ENCODE measurements at regions not wholly inside any gene's neighbourhood (a gene's known extent, or its start where the extent isn't known, plus 50 kb on each side); places are given as distances from the start of the nearest gene placed in this dataset.

DNA sequence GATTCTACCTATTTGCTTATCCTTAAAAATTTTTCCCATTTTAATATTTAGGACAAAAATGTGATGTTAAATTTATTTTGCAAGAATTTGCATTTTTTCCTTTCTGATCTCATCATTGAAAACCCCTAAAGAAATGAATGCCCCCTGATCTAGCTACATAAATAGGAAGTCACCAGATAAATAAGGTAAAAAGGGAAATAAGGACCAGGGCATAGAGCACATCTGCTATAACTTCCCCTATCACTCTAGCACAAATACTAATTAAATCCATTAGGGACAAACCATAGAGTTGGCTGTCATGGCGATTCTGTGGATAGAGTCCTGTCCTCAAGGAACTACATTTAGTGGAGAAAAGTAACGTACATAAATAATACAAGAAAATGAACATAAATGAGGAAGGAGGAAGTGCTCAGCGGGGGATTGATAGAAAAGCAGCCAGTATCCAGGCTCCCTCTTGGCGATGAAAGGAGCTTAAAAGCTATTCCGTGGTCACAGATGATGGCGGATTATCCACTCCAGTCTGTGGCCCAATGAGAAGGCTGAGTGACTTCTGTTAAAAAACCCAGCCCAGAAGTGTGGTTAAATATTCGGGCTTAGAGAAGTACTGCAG is 76.9 kb upstream of the RPL34 start:
- H3K36me3 ChIP-seq (ENCODE audit: control insufficient read depth, insufficient read depth, low read length): no peaks in the 10 kb centered on the region
- WGBS, 2 experiments (ENCODE audit: insufficient coverage in 2 of 2): 95 to 99% methylated on average over 5 to 6 of the region's 7 CpGs
- peaks cover 4% of the 10 kb centered on the region for H3K9me3 ChIP-seq (ENCODE audit: control insufficient read depth, low read length)

GRCh38 chr4:108540536-108540935 is 79.8 kb upstream of the RPL34 start:
- no peaks in the 10 kb centered on the region for H3K9me3 ChIP-seq (ENCODE audit: control insufficient read depth, low read length)
- H3K36me3 ChIP-seq (ENCODE audit: control insufficient read depth, insufficient read depth, low read length): no peaks in the 10 kb centered on the region
- no peak overlapping the region for H3K4me3 ChIP-seq (ENCODE audit: extremely low read depth, insufficient read depth, low read length, poor library complexity, severe bottlenecking)
- no peaks in the 10 kb centered on the region for H3K4me1 ChIP-seq (ENCODE audit: control insufficient read depth, insufficient read depth, low read length, poor library complexity, severe bottlenecking)
- 83% methylated on average over 1 of the region's 2 CpGs; no CpG with 5 or more reads in 1 of the 2 experiments for WGBS, 2 experiments (ENCODE audit: insufficient coverage in 2 of 2)
- H3K27ac ChIP-seq (ENCODE audit: low read depth, low read length, severe bottlenecking): no peak overlapping the region

More for the DNA sequence above, 76.9 kb upstream of the RPL34 start:
- Histone ChIP-seq H3K4me1 (ENCODE audit: control insufficient read depth, insufficient read depth, low read length, poor library complexity, severe bottlenecking) (no peaks in the 10 kb centered on the region), H3K27ac (ENCODE audit: low read depth, low read length, severe bottlenecking) (no peak overlapping the region), H3K4me3 (ENCODE audit: extremely low read depth, insufficient read depth, low read length, poor library complexity, severe bottlenecking) (no peak overlapping the region)

- Histone ChIP-seq H3K27ac (ENCODE audit: low read depth, low read length, severe bottlenecking) (no peak overlapping the region), H3K36me3 (ENCODE audit: control insufficient read depth, insufficient read depth, low read length) (no peaks in the 10 kb centered on the region), H3K4me1 (ENCODE audit: control insufficient read depth, insufficient read depth, low read length, poor library complexity, severe bottlenecking) (peaks cover 3% of the 10 kb centered on the region), H3K4me3 (ENCODE audit: extremely low read depth, insufficient read depth, low read length, poor library complexity, severe bottlenecking) (no peak overlapping the region), H3K9me3 (ENCODE audit: control insufficient read depth, low read length) (no peaks in the 10 kb centered on the region)
- 94 to 100% methylated on average over 2 of the region's 2 CpGs for WGBS, 2 experiments (ENCODE audit: insufficient coverage in 2 of 2)
These were observed 83.8 kb upstream of the RPL34 start for GRCh38 chr4:108536577-108536976.

DNA sequence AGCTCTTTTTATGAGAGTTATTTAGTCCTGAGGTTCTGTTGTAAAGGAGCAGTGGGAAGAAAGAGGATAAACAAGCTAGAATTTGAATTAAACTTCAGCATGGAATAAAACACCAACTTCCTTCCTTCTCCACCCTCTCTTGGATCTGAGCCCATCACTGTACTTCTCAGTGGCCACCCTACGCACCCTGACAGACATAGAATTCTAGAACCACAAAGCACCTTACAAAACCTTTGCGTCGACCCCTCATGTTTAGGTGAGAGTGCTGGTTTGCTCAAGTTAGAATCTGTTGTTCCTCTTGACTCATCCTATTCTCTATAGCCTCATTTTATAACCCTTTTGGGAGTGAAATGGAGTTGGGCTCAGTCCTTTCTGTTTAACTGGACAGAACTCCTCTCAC is 84.6 kb upstream of the RPL34 start:
- peaks cover 12% of the 10 kb centered on the region for H3K4me1 ChIP-seq (ENCODE audit: control insufficient read depth, insufficient read depth, low read length, poor library complexity, severe bottlenecking)
- WGBS, 2 experiments (ENCODE audit: insufficient coverage in 2 of 2): 100% methylated on average over 1 of the region's 3 CpGs; no CpG with 5 or more reads in 1 of the 2 experiments
- H3K4me3 ChIP-seq (ENCODE audit: extremely low read depth, insufficient read depth, low read length, poor library complexity, severe bottlenecking): no peak overlapping the region
- no peaks in the 10 kb centered on the region for H3K36me3 ChIP-seq (ENCODE audit: control insufficient read depth, insufficient read depth, low read length)
- no peak overlapping the region for H3K27ac ChIP-seq (ENCODE audit: low read depth, low read length, severe bottlenecking)
- H3K9me3 ChIP-seq (ENCODE audit: control insufficient read depth, low read length): no peaks in the 10 kb centered on the region

DNA sequence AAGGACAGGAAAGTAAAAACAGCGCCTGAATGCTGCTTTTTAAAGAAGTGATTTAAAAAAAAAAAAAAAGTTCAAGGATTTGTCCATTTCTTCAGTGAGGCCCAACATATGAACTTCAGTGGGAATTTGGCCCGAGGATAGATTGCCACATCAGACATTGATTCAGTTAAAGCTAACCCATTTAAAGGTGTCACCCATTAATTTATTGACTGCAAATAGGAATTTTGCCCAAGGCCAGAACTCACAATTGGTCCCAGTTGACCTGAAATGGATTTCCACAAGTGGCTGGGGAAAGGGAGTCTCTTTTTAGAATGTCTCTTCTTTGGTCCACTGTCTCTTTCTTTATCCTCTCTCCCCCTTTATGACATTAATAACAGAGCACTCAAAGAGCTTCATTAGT is 86.5 kb upstream of the RPL34 start:
- no peaks in the 10 kb centered on the region for H3K36me3 ChIP-seq (ENCODE audit: control insufficient read depth, insufficient read depth, low read length)
- H3K4me1 ChIP-seq (ENCODE audit: control insufficient read depth, insufficient read depth, low read length, poor library complexity, severe bottlenecking): peaks cover 14% of the 10 kb centered on the region
- WGBS, 2 experiments (ENCODE audit: insufficient coverage in 2 of 2): 50 to 88% methylated on average over 1 to 2 of the region's 2 CpGs
- no peak overlapping the region for H3K27ac ChIP-seq (ENCODE audit: low read depth, low read length, severe bottlenecking)
- H3K9me3 ChIP-seq (ENCODE audit: control insufficient read depth, low read length): no peaks in the 10 kb centered on the region
- no peak overlapping the region for H3K4me3 ChIP-seq (ENCODE audit: extremely low read depth, insufficient read depth, low read length, poor library complexity, severe bottlenecking)

- Histone ChIP-seq H3K27ac (ENCODE audit: low read depth, low read length, severe bottlenecking) (peak overlapping the region; percentile 50), H3K4me3 (ENCODE audit: extremely low read depth, insufficient read depth, low read length, poor library complexity, severe bottlenecking) (no peak overlapping the region), H3K4me1 (ENCODE audit: control insufficient read depth, insufficient read depth, low read length, poor library complexity, severe bottlenecking) (peaks cover 14% of the 10 kb centered on the region), H3K36me3 (ENCODE audit: control insufficient read depth, insufficient read depth, low read length) (no peaks in the 10 kb centered on the region), H3K9me3 (ENCODE audit: control insufficient read depth, low read length) (no peaks in the 10 kb centered on the region)
- 87 to 89% methylated on average over 3 of the region's 4 CpGs for WGBS, 2 experiments (ENCODE audit: insufficient coverage in 2 of 2)
These were observed 87.0 kb upstream of the RPL34 start for GRCh38 chr4:108533245-108533844.

DNA sequence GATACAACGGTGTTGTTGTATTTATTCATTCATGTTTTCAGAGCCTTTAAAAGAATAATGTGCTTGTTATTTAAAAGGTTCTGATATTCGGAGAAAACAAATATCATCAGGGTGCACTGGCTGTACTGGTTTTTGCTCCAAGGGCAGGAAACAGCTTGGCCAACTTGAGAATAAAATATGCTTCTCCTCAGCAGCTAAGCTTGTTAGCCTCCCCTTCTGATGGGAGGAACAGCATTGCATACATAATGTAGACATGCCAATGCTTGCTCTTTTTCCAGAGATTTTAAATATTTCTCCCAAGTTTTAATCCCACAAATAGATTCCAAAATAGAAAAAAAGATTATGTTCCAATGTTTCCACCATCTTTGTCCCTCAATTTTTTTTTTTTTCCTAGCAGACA is 87.6 kb upstream of the RPL34 start:
- H3K4me1 ChIP-seq (ENCODE audit: control insufficient read depth, insufficient read depth, low read length, poor library complexity, severe bottlenecking): peaks cover 14% of the 10 kb centered on the region
- no peaks in the 10 kb centered on the region for H3K36me3 ChIP-seq (ENCODE audit: control insufficient read depth, insufficient read depth, low read length)
- WGBS, 2 experiments (ENCODE audit: insufficient coverage in 2 of 2): 94 to 100% methylated on average over 1 to 2 of the region's 2 CpGs
- no peak overlapping the region for H3K4me3 ChIP-seq (ENCODE audit: extremely low read depth, insufficient read depth, low read length, poor library complexity, severe bottlenecking)
- H3K27ac ChIP-seq (ENCODE audit: low read depth, low read length, severe bottlenecking): no peak overlapping the region
- no peaks in the 10 kb centered on the region for H3K9me3 ChIP-seq (ENCODE audit: control insufficient read depth, low read length)

GRCh38 chr4:108532187-108532586 is 88.2 kb upstream of the RPL34 start:
- Histone ChIP-seq H3K9me3 (ENCODE audit: control insufficient read depth, low read length) (no peaks in the 10 kb centered on the region), H3K4me1 (ENCODE audit: control insufficient read depth, insufficient read depth, low read length, poor library complexity, severe bottlenecking) (peaks cover 14% of the 10 kb centered on the region), H3K36me3 (ENCODE audit: control insufficient read depth, insufficient read depth, low read length) (no peaks in the 10 kb centered on the region), H3K27ac (ENCODE audit: low read depth, low read length, severe bottlenecking) (no peak overlapping the region), H3K4me3 (ENCODE audit: extremely low read depth, insufficient read depth, low read length, poor library complexity, severe bottlenecking) (no peak overlapping the region)
- 75 to 81% methylated on average over 4 of the region's 5 CpGs for WGBS, 2 experiments (ENCODE audit: insufficient coverage in 2 of 2)

GRCh38 chr4:108531461-108531860 is 88.9 kb upstream of the RPL34 start:
- 100% methylated on average over 1 of the region's 2 CpGs for whole genome bisulfite sequencing, 2 experiments (ENCODE audit: insufficient coverage in 2 of 2)
- Histone ChIP-seq H3K27ac (ENCODE audit: low read depth, low read length, severe bottlenecking) (peak overlapping the region; percentile 52), H3K36me3 (ENCODE audit: control insufficient read depth, insufficient read depth, low read length) (no peaks in the 10 kb centered on the region), H3K4me1 (ENCODE audit: control insufficient read depth, insufficient read depth, low read length, poor library complexity, severe bottlenecking) (peaks cover 14% of the 10 kb centered on the region), H3K9me3 (ENCODE audit: control insufficient read depth, low read length) (no peaks in the 10 kb centered on the region), H3K4me3 (ENCODE audit: extremely low read depth, insufficient read depth, low read length, poor library complexity, severe bottlenecking) (no peak overlapping the region)

GRCh38 chr4:108529984-108530905 is 90.1 kb upstream of the RPL34 start:
- no peak overlapping the region for H3K27ac ChIP-seq (ENCODE audit: low read depth, low read length, severe bottlenecking)
- H3K4me1 ChIP-seq (ENCODE audit: control insufficient read depth, insufficient read depth, low read length, poor library complexity, severe bottlenecking): peaks cover 14% of the 10 kb centered on the region
- H3K36me3 ChIP-seq (ENCODE audit: control insufficient read depth, insufficient read depth, low read length): no peaks in the 10 kb centered on the region
- 87 to 95% methylated on average over 3 to 6 of the region's 8 CpGs for WGBS, 2 experiments (ENCODE audit: insufficient coverage in 2 of 2)
- H3K9me3 ChIP-seq (ENCODE audit: control insufficient read depth, low read length): no peaks in the 10 kb centered on the region
- no peak overlapping the region for H3K4me3 ChIP-seq (ENCODE audit: extremely low read depth, insufficient read depth, low read length, poor library complexity, severe bottlenecking)

All from mesodermal cell (in vitro differentiated cells).